GM23248 (cell line): ENCODE measurements at regions not wholly inside any gene's neighbourhood (a gene's known extent, or its start where the extent isn't known, plus 50 kb on each side); places are given as distances from the start of the nearest gene placed in this dataset.

Source experiments
- DNase-seq: peaks from one replicate; pipeline ENCODE4 v3.0.0-alpha.2; 2015
- H2AFZ ChIP-seq: fragments of 200-600 bp; sonication (generic); 2 replicates; pipeline ENCODE4 v1.6.1; 2016; ENCODE audit warnings: antibody characterized with exemption
- H3F3A ChIP-seq: fragments of 200-600 bp; sonication (generic); 2 replicates; pipeline ENCODE4 v1.6.1; 2016; ENCODE audit warnings: mild to moderate bottlenecking, antibody characterized with exemption, mixed run types; ENCODE audit not compliant: insufficient read depth
- H3K27ac ChIP-seq: fragments of 200-600 bp; sonication (generic); 2 replicates; pipeline ENCODE4 v1.5.1; 2016; ENCODE audit warnings: mild to moderate bottlenecking
- H3K27me3 ChIP-seq: fragments of 200-600 bp; sonication (generic); replicated peaks from 2 replicates; pipeline ENCODE4 v1.6.1; 2016; ENCODE audit warnings: mild to moderate bottlenecking; ENCODE audit not compliant: insufficient read depth
- H3K36me3 ChIP-seq: fragments of 200-600 bp; sonication (generic); 2 replicates; pipeline ENCODE4 v1.6.1; 2016; ENCODE audit warnings: low read depth, mild to moderate bottlenecking
- H3K4me1 ChIP-seq: fragments of 200-600 bp; sonication (generic); 2 replicates; pipeline ENCODE4 v1.6.1; 2016; ENCODE audit warnings: mild to moderate bottlenecking; ENCODE audit not compliant: insufficient read depth
- H3K4me2 ChIP-seq: fragments of 200-600 bp; sonication (generic); one replicate; pipeline ENCODE4 v1.6.1; 2016; ENCODE audit warnings: mild to moderate bottlenecking; ENCODE audit not compliant: unreplicated experiment
- H3K4me3 ChIP-seq: fragments of 200-600 bp; sonication (generic); 2 replicates; pipeline ENCODE4 v1.5.1; 2016; ENCODE audit warnings: mild to moderate bottlenecking
- H3K79me2 ChIP-seq: fragments of 200-600 bp; sonication (generic); 2 replicates; pipeline ENCODE4 v1.6.1; 2016; ENCODE audit warnings: mild to moderate bottlenecking; ENCODE audit not compliant: insufficient read depth
- H3K9ac ChIP-seq: fragments of 200-600 bp; sonication (generic); 2 replicates; pipeline ENCODE4 v1.6.1; 2016; ENCODE audit warnings: mild to moderate bottlenecking
- H3K9me2 ChIP-seq: fragments of 200-600 bp; sonication (generic); 2 replicates; pipeline ENCODE4 v1.6.1; 2016; ENCODE audit warnings: mixed run types, mild to moderate bottlenecking, moderate library complexity; ENCODE audit not compliant: insufficient read depth
- H3K9me3 ChIP-seq: fragments of 200-600 bp; sonication (generic); one replicate; pipeline ENCODE4 v1.6.1; 2017; ENCODE audit warnings: low read depth
- H4K20me1 ChIP-seq: fragments of 200-600 bp; sonication (generic); 2 replicates; pipeline ENCODE4 v1.6.0; 2016; ENCODE audit not compliant: insufficient read depth
- EZH2 ChIP-seq: fragments of 200-600 bp; sonication (generic); IDR thresholded peaks from 2 replicates; pipeline ENCODE4 v1.6.1; 2018; ENCODE audit warnings: antibody characterized with exemption, mild to moderate bottlenecking; ENCODE audit not compliant: insufficient read depth, poor library complexity, severe bottlenecking
- EZH2phosphoT487 ChIP-seq: fragments of 200-600 bp; sonication (generic); IDR thresholded peaks from 2 replicates; pipeline ENCODE4 v1.6.1; 2018; ENCODE audit warnings: antibody characterized with exemption, moderate library complexity, mild to moderate bottlenecking, low read depth; ENCODE audit not compliant: insufficient read depth
- WGBS, 2 experiments: methylation state at CpG; one replicate each; pipeline ENCODE4 v1.1.6; 2015 to 2017; ENCODE audit warnings: low lambda C conversion rate in 2 of 2, low coverage in 1 of 2; ENCODE audit errors: missing lambda C conversion rate in 2 of 2; 5-methylcytosine and 5-hydroxymethylcytosine counted together
- in situ Hi-C: fragments of 300-500 bp; cut with MboI; formaldehyde crosslinking; loops from 2 replicates; pipeline ENCODE4 v1.15.0; 2020

DNA sequence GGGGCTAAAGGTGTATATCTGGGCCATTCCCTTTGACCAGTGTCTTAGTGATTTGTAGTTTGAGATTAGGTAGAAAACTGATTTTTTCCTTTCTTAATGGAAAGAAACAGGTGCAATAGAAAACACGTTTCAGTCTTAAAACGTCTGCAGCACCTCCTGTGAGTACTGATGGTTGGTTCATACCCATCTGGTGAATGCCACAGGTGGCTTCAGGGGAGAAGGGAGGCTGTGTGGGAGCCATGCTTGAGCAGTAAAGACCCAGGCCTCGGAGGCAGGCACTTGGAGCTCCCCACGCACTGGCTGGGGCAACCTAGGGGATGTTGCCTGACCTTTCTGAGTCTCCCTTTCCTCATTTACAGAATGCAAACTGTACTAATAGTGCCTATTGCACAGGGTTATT is 171.5 kb upstream of the GRB10 start:
- no peak overlapping the region for H3K9ac ChIP-seq
- no peak for DNase-seq
- no peaks in the 10 kb centered on the region for H3K9me3 ChIP-seq
- H3K27ac ChIP-seq: no peak overlapping the region
- H3K9me2 ChIP-seq: no peaks in the 10 kb centered on the region
- H2AFZ ChIP-seq: no peak overlapping the region
- H3K79me2 ChIP-seq: no peaks in the 10 kb centered on the region
- H3F3A ChIP-seq: no peaks in the 10 kb centered on the region
- H3K4me1 ChIP-seq: no peaks in the 10 kb centered on the region; the same call in 1 of the 2 replicates
- 64 to 70% methylated on average over 4 of the region's 4 CpGs for WGBS, 2 experiments
- TF ChIP-seq EZH2phosphoT487 (no peak), EZH2 (no peak)
- in situ Hi-C loops: no loop called here
- H3K27me3 ChIP-seq: peaks cover 19% of the 10 kb centered on the region; the same call in 1 of the 2 replicates
- H3K4me2 ChIP-seq: no peak overlapping the region
- H3K36me3 ChIP-seq: no peaks in the 10 kb centered on the region
- H4K20me1 ChIP-seq: no peaks in the 10 kb centered on the region
- no peak overlapping the region for H3K4me3 ChIP-seq

DNA sequence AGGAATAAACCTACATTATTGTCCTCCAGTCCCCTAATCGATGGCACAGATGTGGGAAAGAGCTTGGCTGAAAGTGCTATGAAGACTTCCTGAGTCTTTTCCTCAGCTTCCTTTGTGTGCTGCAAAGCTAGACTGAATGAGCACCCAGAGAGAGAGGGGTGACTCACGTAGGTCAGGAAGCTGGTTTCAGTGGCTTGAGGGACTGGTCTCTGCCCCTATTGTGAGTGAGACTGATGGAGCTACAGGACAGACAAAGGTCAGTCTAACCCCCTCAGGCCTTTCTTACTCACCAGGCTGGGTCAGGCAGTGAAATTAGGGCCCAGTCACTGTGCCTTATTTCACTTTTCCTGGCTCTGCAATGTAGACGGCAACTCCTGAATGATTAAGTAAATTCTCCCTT is 171.1 kb upstream of the GRB10 start:
- 58 to 68% methylated on average over 3 of the region's 3 CpGs for WGBS, 2 experiments
- Histone ChIP-seq H3K9me2 (no peaks in the 10 kb centered on the region), H3K4me3 (no peak overlapping the region), H3K4me1 (no peaks in the 10 kb centered on the region; the same call in 1 of the 2 replicates), H4K20me1 (no peaks in the 10 kb centered on the region), H3K4me2 (no peak overlapping the region), H3K9me3 (no peaks in the 10 kb centered on the region), H3K79me2 (no peaks in the 10 kb centered on the region), H3K36me3 (no peaks in the 10 kb centered on the region), H3K9ac (no peak overlapping the region), H3K27me3 (peaks cover 14% of the 10 kb centered on the region; the same call in 1 of the 2 replicates), H3F3A (no peaks in the 10 kb centered on the region), H2AFZ (no peak overlapping the region), H3K27ac (no peak overlapping the region)
- in situ Hi-C loops: no loop called here
- no peak for TF ChIP-seq EZH2phosphoT487
- no peak for TF ChIP-seq EZH2
- peak; percentile 50 for DNase-seq

DNA sequence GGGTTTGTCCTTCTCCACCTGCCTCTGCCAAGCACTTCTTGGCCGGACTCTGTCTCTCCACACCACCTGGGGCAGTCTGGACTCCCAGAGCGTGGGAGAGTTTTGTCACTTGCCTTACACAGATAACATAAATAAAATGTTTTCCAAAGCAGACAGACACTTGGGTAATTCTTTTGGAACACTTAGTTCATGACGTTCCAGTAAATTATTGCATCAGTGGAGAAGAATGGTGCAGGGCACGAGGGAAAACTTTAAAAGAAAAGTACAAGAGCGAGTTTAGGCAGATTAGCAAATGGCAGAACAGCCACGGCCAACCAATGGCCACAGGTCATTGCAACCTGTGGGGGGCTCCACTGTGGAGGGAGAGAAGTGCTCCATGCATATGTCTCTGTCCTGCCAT is 170.6 kb upstream of the GRB10 start:
- Histone ChIP-seq H3K4me2 (no peak overlapping the region), H3K4me1 (no peaks in the 10 kb centered on the region; the same call in 1 of the 2 replicates), H3K9me3 (no peaks in the 10 kb centered on the region), H3F3A (no peaks in the 10 kb centered on the region), H3K4me3 (no peak overlapping the region), H3K9me2 (no peaks in the 10 kb centered on the region), H4K20me1 (no peaks in the 10 kb centered on the region), H3K79me2 (no peaks in the 10 kb centered on the region), H2AFZ (no peak overlapping the region), H3K36me3 (no peaks in the 10 kb centered on the region), H3K9ac (no peak overlapping the region), H3K27me3 (peaks cover 10% of the 10 kb centered on the region; the same call in 1 of the 2 replicates), H3K27ac (no peak overlapping the region)
- no peak for TF ChIP-seq EZH2phosphoT487
- TF ChIP-seq EZH2: no peak
- in situ Hi-C loops: no loop called here
- 21% methylated on average over 6 of the region's 6 CpGs for WGBS, 2 experiments
- peak; percentile 11 for DNase-seq

GRCh38 chr7:50952544-50952943 is 169.8 kb upstream of the GRB10 start:
- in situ Hi-C loops: no loop called here
- DNase-seq: no peak
- Histone ChIP-seq H3K4me3 (no peak overlapping the region), H3K9me2 (no peaks in the 10 kb centered on the region), H3K27ac (no peak overlapping the region), H3K36me3 (no peaks in the 10 kb centered on the region), H3K27me3 (0 out of 2 replicates have a peak, but pooled peaks cover 3% of the 10 kb centered on the region), H3F3A (no peaks in the 10 kb centered on the region), H3K4me1 (no peaks in the 10 kb centered on the region; the same call in 1 of the 2 replicates), H4K20me1 (no peaks in the 10 kb centered on the region), H3K9ac (no peak overlapping the region), H2AFZ (no peak overlapping the region), H3K79me2 (no peaks in the 10 kb centered on the region), H3K4me2 (no peak overlapping the region), H3K9me3 (no peaks in the 10 kb centered on the region)
- TF ChIP-seq EZH2 (no peak), EZH2phosphoT487 (no peak)
- 9 to 16% methylated on average over 3 of the region's 3 CpGs for WGBS, 2 experiments

GRCh38 chr7:50952120-50952519 is 169.4 kb upstream of the GRB10 start:
- no peak overlapping the region for H3K4me3 ChIP-seq
- H4K20me1 ChIP-seq: no peaks in the 10 kb centered on the region
- H3K27ac ChIP-seq: no peak overlapping the region
- no peaks in the 10 kb centered on the region for H3F3A ChIP-seq
- no peaks in the 10 kb centered on the region for H3K27me3 ChIP-seq
- H3K79me2 ChIP-seq: no peaks in the 10 kb centered on the region
- no peak for TF ChIP-seq EZH2phosphoT487
- no peak for TF ChIP-seq EZH2
- no peak overlapping the region for H3K4me2 ChIP-seq
- H3K36me3 ChIP-seq: no peaks in the 10 kb centered on the region
- DNase-seq: no peak
- H3K9me3 ChIP-seq: no peaks in the 10 kb centered on the region
- WGBS, 2 experiments: 76% methylated on average over 1 of the region's 1 CpG
- H3K9ac ChIP-seq: no peak overlapping the region
- H3K9me2 ChIP-seq: no peaks in the 10 kb centered on the region
- H3K4me1 ChIP-seq: no peaks in the 10 kb centered on the region; the same call in 1 of the 2 replicates
- no peak overlapping the region for H2AFZ ChIP-seq
- in situ Hi-C loops: no loop called here
